T1000 (cell line): ENCODE measurements at regions not wholly inside any gene's neighbourhood (a gene's known extent, or its start where the extent isn't known, plus 50 kb on each side); places are given as distances from the start of the nearest gene placed in this dataset.
"Not testable (repeated sequence)": the region's sequence is repeated elsewhere in the genome, so short reads cannot be mapped to it uniquely, and the experiment has no call there.

Experiments used
- DNase-seq: peaks from one replicate; lab custom pipeline; 2025; ENCODE audit warnings: mixed read lengths; lab: John Stamatoyannopoulos, UW

DNA sequence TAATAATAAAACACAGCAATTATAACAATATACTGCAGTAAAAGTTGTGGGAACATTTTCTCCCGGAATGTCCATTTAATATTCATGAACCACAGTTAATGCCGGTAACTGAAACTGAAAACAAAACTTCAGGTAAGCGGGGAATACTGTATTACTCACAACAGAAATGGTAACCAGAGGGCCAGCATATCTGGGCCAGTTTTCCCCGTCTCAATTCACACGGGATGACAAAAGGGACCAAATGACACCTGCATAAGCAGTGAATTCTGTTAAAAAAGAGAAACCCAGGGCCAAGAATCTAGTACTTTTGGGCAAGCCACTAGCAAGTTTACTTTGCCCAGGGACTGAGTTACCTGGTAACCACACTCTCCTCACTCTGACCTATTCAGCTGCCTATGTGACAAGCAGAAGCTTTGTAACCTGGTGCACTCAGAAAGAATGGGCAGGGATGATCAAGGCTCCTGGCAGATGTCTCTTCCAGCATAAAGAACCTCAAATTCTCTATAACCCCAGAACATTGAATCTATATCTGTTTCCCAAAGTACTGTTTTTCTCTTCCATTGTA is 1171.2 kb downstream of the DIAPH3 start:
- DNase-seq, result no peak

- no peak for DNase-seq
Observed at GRCh38 chr13:58994077-58994476, 1169.7 kb downstream of the DIAPH3 start.

- DNase-seq, result no peak
Observed at GRCh38 chr13:58994777-58995176, 1169.0 kb downstream of the DIAPH3 start.

- DNase-seq, result no peak
Observed at GRCh38 chr13:58998716-58999115, 1165.0 kb downstream of the DIAPH3 start.

DNA sequence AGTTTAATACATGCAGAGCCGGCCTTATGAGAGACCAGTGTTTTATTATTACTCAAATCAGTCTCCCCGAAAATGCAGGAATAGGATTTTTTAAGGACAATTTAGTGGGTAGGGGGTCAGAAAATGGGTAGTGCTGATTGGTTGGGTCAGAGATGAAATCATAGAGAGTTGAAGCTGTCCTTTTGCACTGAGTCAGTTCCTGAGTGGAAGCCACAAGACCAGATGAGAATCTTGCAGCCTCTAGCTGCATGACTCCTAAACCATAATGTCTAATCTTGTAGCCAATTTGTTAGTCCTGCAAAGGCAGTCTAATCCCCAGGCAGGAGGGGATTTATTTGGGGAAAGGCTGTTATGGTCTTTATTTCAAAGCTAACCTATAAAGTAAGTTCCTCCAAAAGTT is 1163.9 kb downstream of the DIAPH3 start:
- DNase-seq, result no peak

DNA sequence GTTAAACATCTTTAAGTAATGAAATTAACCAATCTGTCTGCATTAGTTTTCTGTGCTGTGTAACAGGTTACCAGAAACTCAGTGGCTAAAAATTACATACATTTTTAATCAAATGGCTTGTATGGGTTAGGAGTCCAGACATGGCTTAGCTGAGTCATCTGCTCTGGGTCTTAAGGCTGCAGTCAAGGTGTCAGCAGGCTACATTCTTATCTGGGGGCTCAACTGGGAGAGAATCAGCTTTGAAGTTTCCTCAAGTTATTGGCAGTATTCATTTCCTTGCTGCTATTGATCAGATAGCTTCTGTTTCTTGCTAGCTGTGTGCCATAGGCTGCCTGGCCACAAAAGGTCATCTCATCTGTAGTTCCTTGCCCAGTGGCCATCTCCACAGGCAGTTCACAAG is 1163.0 kb downstream of the DIAPH3 start:
- DNase-seq, result no peak

- DNase-seq, result no peak
Observed at GRCh38 chr13:59012731-59013130, 1151.0 kb downstream of the DIAPH3 start.

DNA sequence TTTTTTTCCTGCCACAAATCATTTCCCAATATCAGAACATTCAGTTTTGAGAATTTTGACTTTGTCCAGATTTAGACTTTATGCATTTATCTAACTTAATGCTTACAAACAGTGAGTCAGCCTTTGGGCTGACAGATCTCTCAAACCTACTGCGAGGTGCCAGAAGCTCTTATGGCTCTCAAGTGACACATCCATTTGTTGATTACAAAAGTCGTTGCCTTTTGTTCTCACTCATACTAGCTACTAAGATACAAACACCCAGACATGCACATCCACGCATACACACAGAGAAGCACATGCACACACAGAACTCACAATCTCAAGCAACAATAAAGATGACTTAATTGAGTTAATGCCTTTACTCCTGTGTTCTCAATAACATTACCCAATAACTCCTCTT is 1147.5 kb downstream of the DIAPH3 start:
- DNase-seq, result no peak

DNA sequence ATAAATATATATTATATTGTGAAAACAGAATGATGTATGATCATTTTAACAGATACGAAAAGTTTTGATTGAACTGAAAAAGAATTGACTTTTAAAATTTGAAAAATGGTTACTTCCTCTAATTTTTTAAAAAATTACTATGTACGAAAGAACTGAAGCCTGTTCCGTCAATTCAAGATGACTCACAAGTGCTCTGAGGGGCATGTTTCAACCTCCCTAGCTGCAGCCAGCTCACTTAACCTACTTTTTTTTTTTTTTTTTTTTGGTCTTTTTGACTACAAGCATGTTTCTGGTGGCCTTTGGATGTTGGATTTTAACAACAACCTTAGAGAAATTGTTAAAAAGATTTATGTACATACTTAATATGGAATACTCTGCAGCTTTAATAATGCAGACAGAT is 1139.3 kb downstream of the DIAPH3 start:
- no peak for DNase-seq

DNA sequence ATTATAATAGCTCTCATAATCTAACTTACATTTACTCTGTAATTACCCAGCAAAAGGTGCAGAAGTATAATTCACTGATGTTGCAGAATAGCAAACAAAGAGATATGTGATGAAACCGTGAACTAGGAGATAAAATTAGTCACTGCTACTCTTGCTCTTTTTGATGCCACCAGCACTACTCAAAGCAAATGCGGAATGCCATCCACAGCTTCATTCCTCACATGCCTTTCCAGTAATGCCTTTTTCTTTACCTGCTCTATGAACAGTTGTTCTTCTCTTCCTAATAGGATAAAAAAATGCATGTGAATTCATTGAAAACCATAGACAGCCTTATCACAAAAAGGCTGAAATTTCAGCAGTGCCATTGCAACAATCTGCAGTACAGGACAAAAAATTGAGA is 1129.5 kb downstream of the DIAPH3 start:
- DNase-seq, result no peak

GRCh38 chr13:59038824-59039223 is 1124.9 kb downstream of the DIAPH3 start:
- DNase-seq, result no peak

DNA sequence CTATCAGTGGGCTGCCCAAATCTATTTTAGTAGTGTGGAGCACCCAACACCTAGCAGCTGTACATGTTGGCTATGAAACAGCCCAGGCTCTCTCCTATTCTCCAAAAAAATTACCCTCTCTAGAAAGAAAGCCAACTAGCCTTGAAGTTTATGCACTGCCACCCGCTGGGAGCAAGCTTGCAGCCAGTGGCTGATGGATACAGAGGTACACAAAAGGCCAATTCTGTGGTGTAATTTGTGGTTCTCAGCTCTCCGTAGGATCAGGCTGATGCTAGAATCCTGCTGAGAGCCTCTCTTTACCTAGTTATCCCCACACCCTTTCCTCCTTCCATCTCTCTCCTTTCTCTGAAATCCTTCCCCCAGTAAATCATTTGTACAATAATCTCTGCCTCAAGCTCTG is 1120.7 kb downstream of the DIAPH3 start:
- no peak for DNase-seq

GRCh38 chr13:59047546-59047945 is 1116.2 kb downstream of the DIAPH3 start:
- no peak for DNase-seq

GRCh38 chr13:59061621-59062020 is 1102.1 kb downstream of the DIAPH3 start:
- no peak for DNase-seq

- no peak for DNase-seq
Observed at GRCh38 chr13:59064042-59064441, 1099.7 kb downstream of the DIAPH3 start.

DNA sequence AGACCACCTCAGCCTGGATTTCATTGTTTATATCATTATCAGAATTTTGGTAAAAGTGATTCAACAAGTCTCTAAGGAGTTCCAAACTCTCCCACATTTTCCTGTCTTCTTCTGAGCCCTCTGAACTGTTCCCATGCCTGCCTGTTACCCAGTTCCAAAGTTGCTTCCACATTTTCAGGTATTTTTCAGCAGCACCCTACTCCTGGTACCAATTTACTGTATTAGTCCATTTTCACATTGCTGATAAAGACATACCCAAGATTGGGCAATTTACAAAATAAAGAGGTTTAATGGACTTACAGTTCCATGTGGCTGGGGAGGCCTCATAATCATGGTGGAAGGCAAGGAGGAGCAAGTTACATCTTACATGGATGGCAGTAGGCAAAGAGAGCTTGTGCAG is 1087.3 kb downstream of the DIAPH3 start:
- DNase-seq, result not testable (repeated sequence)

DNA sequence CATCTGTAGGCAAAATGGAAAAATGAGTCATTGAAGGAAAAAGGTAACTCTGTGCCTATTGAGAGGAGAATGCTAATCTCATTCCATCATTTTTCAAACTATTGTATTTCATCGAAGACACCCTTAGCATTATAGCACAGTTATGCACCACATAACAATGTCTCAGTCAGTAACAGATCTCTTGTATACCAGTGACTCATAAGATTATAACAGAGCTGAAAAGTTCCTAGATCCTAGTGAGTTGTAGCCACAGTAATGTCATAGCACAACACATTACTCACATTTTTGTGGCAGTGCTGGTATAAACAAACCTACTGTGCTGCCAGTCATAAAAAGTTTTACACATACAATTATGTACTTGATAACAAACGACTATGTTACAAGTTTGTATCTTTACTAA is 1077.6 kb downstream of the DIAPH3 start:
- no peak for DNase-seq

DNA sequence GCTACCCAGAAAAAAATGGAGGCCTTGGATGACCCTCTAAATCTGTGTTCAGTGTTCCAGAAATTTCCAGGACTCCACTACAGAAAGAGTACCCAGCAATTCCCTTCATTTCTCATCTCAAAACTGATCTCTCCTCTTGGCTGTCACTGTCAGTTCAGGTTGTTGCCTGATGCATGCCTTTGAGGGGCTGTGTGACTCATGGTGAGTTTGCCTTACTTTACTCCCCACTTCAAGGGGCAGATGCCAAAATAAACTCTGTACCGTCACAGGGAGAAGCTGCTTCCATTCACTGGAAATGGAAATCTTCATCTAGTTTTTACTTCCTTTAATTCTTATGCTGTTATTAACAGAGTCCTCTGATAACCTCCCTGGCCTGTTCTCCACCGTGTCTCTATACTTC is 1075.0 kb downstream of the DIAPH3 start:
- no peak for DNase-seq

GRCh38 chr13:59094181-59094580 is 1069.5 kb downstream of the DIAPH3 start:
- DNase-seq, result no peak

- DNase-seq, result no peak
Observed at GRCh38 chr13:59099182-59099974, 1064.3 kb downstream of the DIAPH3 start.

GRCh38 chr13:59103004-59103768 is 1060.5 kb downstream of the DIAPH3 start:
- no peak for DNase-seq

- DNase-seq, result no peak
Observed at GRCh38 chr13:59111751-59112171, 1052.0 kb downstream of the DIAPH3 start.

DNA sequence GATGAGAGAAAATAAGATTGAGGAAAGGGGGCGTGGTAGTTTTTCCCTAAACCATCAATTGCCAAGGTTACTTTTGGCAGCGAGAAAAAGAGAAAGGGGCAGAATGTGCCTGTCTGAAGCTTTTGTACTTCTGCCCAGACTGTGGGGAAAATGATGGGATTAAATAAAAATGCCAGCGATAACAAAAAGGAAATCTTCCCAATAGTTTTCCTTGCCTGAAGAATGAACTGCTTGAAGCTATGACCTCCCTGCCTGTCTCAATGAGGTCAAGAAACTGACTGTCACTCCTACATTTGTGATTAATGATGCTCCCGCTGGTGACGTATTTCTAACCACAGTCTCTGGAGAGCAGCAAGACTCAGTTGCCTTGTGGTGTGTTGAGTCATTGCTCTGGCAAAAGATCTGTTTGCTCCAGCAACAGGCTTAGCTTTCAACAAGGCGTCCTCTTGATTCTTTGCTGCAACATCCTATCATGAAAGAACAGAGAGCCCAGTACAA is 1051.5 kb downstream of the DIAPH3 start:
- no peak for DNase-seq
